ENCODE measurements at regions not wholly inside any gene's neighbourhood (a gene's known extent, or its start where the extent isn't known, plus 50 kb on each side); places are given as distances from the start of the nearest gene placed in this dataset.
A peak's percentile ranks its signal among the peaks of the same experiment; 100 is the strongest.

- Histone ChIP-seq H3K36me3 (replicated peaks in 1 of 2) (no peaks in the 10 kb centered on the region), H3K27ac (no peak overlapping the region), H3K4me3 (no peak overlapping the region), H3K9me3 (replicated peaks in 1 of 3) (no peaks in the 10 kb centered on the region), H3K27me3 (no peaks in the 10 kb centered on the region), H3K4me1 (replicated peaks in 1 of 2) (no peaks in the 10 kb centered on the region)
- TF ChIP-seq POLR2A (IDR thresholded peaks at IDR 0.05), result no peak
- TF ChIP-seq CTCF (IDR thresholded peaks at IDR 0.05), result no peak
- intact Hi-C loops (cut with DNase I), result no loop called here
- 86 to 100% (median 96%) methylated on average over 1 of the region's 1 CpG for WGBS, 4 donors
- DNase-seq, result no peak
These were observed 276.9 kb downstream of the PRELID2 start for GRCh38 chr5:145558288-145558687.

- 85 to 100% (median 88%) methylated on average over 1 of the region's 1 CpG for WGBS, 4 donors
- intact Hi-C loops (cut with DNase I), result no loop called here
These were observed 277.8 kb downstream of the PRELID2 start for GRCh38 chr5:145557345-145557744.

GRCh38 chr5:145554399-145554798 is 280.7 kb downstream of the PRELID2 start:
- peak in 1 of 7 donors; percentile 12 for DNase-seq
- Histone ChIP-seq H3K4me1 (replicated peaks in 1 of 2) (no peaks in the 10 kb centered on the region), H3K27ac (no peak overlapping the region), H3K9me3 (replicated peaks in 1 of 3) (no peaks in the 10 kb centered on the region), H3K4me3 (no peak overlapping the region), H3K36me3 (replicated peaks in 1 of 2) (no peaks in the 10 kb centered on the region), H3K27me3 (no peaks in the 10 kb centered on the region)
- intact Hi-C loops (cut with DNase I), result no loop called here
- no peak for TF ChIP-seq CTCF (IDR thresholded peaks at IDR 0.05)
- TF ChIP-seq POLR2A (IDR thresholded peaks at IDR 0.05), result no peak

More at GRCh38 chr5:145557345-145557744, 277.8 kb downstream of the PRELID2 start:
- H3K36me3 ChIP-seq (replicated peaks in 1 of 2), result no peaks in the 10 kb centered on the region
- H3K27ac ChIP-seq, result no peak overlapping the region
- DNase-seq, result no peak
- H3K4me1 ChIP-seq (replicated peaks in 1 of 2), result no peaks in the 10 kb centered on the region
- H3K4me3 ChIP-seq, result no peak overlapping the region
- H3K9me3 ChIP-seq (replicated peaks in 1 of 3), result no peaks in the 10 kb centered on the region
- no peak for TF ChIP-seq POLR2A (IDR thresholded peaks at IDR 0.05)
- no peak for TF ChIP-seq CTCF (IDR thresholded peaks at IDR 0.05)
- no peaks in the 10 kb centered on the region for H3K27me3 ChIP-seq

- Histone ChIP-seq H3K36me3 (replicated peaks in 1 of 2) (no peaks in the 10 kb centered on the region), H3K9me3 (replicated peaks in 1 of 3) (no peaks in the 10 kb centered on the region), H3K4me3 (no peak overlapping the region), H3K4me1 (replicated peaks in 1 of 2) (no peaks in the 10 kb centered on the region), H3K27ac (no peak overlapping the region), H3K27me3 (no peaks in the 10 kb centered on the region)
- intact Hi-C loops (cut with DNase I), result no loop called here
- no peak for TF ChIP-seq POLR2A (IDR thresholded peaks at IDR 0.05)
- no peak for TF ChIP-seq CTCF (IDR thresholded peaks at IDR 0.05)
- DNase-seq, result no peak
- WGBS, 4 donors, result 90 to 100% (median 91%) methylated on average over 2 of the region's 2 CpGs
These were observed 282.0 kb downstream of the PRELID2 start for GRCh38 chr5:145553177-145553576.
